Testis (tissue), 2 donors: ENCODE measurements at regions not wholly inside any gene's neighbourhood (a gene's known extent, or its start where the extent isn't known, plus 50 kb on each side); places are given as distances from the start of the nearest gene placed in this dataset.

Experiments
- POLR2A ChIP-seq: fragments of 450-650 bp; IDR thresholded peaks from one replicate; pipeline ENCODE4 v1.6.1; 2017; ENCODE audit warnings: antibody characterized with exemption, mild to moderate bottlenecking, moderate library complexity
- TF ChIP-seq, protein P1 (sequence below), 3 experiments: fragments of 450-650 bp in 2 of 3; fragments of 200-600 bp in 1 of 3; sonication (generic) in 1 of 3; IDR thresholded peaks; one replicate each; pipeline ENCODE4 v1.5.1; 2016 to 2019; ENCODE audit warnings: antibody characterized with exemption in 3 of 3, mild to moderate bottlenecking in 2 of 3, moderate library complexity in 1 of 3

DNA sequence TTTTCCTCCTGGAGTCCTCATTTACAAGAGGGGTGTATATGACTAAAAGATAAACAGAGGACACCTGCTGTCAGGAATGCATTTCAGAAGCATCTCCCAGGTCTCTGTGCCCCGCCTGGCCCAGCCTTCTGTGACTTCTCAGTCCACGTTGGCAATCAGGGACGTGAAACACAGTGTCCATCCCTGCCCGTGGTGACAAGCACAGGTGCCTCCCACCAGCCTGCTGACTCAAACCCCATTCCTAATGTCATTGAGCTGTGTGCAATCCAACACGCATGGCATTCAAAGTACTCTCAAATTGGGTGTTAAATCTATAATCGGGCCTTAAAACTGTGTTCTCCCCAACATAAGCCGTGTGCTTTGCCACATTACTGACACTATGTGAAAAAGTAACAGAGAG, 343.2 kb downstream of the EIPR1 start:
- TF ChIP-seq, protein P1, sequence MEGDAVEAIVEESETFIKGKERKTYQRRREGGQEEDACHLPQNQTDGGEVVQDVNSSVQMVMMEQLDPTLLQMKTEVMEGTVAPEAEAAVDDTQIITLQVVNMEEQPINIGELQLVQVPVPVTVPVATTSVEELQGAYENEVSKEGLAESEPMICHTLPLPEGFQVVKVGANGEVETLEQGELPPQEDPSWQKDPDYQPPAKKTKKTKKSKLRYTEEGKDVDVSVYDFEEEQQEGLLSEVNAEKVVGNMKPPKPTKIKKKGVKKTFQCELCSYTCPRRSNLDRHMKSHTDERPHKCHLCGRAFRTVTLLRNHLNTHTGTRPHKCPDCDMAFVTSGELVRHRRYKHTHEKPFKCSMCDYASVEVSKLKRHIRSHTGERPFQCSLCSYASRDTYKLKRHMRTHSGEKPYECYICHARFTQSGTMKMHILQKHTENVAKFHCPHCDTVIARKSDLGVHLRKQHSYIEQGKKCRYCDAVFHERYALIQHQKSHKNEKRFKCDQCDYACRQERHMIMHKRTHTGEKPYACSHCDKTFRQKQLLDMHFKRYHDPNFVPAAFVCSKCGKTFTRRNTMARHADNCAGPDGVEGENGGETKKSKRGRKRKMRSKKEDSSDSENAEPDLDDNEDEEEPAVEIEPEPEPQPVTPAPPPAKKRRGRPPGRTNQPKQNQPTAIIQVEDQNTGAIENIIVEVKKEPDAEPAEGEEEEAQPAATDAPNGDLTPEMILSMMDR (IDR thresholded peaks at IDR 0.05) = no peak
- TF ChIP-seq POLR2A = no peak
